Upper lobe of left lung (tissue), 4 donors: ENCODE measurements at regions not wholly inside any gene's neighbourhood (a gene's known extent, or its start where the extent isn't known, plus 50 kb on each side); places are given as distances from the start of the nearest gene placed in this dataset.

Source experiments
- POLR2A ChIP-seq, 4 donors: fragments of 450-650 bp; IDR thresholded peaks; one replicate each; pipeline ENCODE4 v1.5.1; 2016 to 2017; ENCODE audit warnings: antibody characterized with exemption in 4 of 4, mild to moderate bottlenecking in 2 of 4
- POLR2AphosphoS5 ChIP-seq, 2 donors: sonication (generic); formaldehyde crosslinking; IDR thresholded peaks; one replicate each; pipeline ENCODE4 v1.5.1; 2017; ENCODE audit warnings: antibody characterized with exemption in 2 of 2
- TF ChIP-seq, protein P1 (sequence below), 6 experiments: fragments of 450-650 bp in 4 of 6; fragments of 200-600 bp in 2 of 6; sonication (generic) in 2 of 6; IDR thresholded peaks; one replicate each; pipeline ENCODE4 v1.5.1; 2016 to 2019; ENCODE audit warnings: antibody characterized with exemption in 6 of 6

DNA sequence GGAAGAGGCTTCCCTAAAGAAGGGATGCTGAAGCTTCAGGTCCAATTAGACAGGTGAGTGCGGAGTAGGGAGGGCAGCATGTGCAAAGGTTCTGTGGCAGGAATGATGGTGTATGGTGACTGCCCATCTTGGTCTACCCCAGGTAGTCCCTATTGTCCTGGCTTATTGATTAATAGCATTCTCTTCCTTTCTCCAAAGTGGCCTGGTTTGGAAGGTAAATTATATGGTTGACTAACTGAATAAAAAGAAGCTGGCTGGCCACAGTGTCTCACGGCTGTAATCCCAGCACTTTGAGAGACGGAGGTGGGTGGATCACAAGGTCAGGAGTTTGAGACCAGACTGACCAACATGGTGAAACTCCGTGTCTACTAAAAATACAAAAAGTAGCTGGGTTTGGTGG, 230.5 kb downstream of the MIAT start:
- TF ChIP-seq, protein P1, sequence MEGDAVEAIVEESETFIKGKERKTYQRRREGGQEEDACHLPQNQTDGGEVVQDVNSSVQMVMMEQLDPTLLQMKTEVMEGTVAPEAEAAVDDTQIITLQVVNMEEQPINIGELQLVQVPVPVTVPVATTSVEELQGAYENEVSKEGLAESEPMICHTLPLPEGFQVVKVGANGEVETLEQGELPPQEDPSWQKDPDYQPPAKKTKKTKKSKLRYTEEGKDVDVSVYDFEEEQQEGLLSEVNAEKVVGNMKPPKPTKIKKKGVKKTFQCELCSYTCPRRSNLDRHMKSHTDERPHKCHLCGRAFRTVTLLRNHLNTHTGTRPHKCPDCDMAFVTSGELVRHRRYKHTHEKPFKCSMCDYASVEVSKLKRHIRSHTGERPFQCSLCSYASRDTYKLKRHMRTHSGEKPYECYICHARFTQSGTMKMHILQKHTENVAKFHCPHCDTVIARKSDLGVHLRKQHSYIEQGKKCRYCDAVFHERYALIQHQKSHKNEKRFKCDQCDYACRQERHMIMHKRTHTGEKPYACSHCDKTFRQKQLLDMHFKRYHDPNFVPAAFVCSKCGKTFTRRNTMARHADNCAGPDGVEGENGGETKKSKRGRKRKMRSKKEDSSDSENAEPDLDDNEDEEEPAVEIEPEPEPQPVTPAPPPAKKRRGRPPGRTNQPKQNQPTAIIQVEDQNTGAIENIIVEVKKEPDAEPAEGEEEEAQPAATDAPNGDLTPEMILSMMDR (IDR thresholded peaks at IDR 0.05) = no peak
- no peak for TF ChIP-seq POLR2A (IDR thresholded peaks at IDR 0.05)
- TF ChIP-seq POLR2AphosphoS5 (IDR thresholded peaks at IDR 0.05) = no peak
